ENCODE measurements at regions not wholly inside any gene's neighbourhood (a gene's known extent, or its start where the extent isn't known, plus 50 kb on each side); places are given as distances from the start of the nearest gene placed in this dataset.
"Not testable (repeated sequence)": the region's sequence is repeated elsewhere in the genome, so short reads cannot be mapped to it uniquely, and the experiment has no call there.

GRCh38 chr21:35529171-35529863 lies 480.2 kb upstream of the RUNX1 start:
- no peak for DNase-seq (ENCODE audit: low read depth in 2 of 2)

- DNase-seq (ENCODE audit: low read depth in 2 of 2) = no peak
Measured at GRCh38 chr21:35528116-35529042, 479.3 kb upstream of the RUNX1 start.

GRCh38 chr21:35527358-35527757 lies 478.3 kb upstream of the RUNX1 start:
- DNase-seq (ENCODE audit: low read depth in 2 of 2) = no peak

- no peak for DNase-seq (ENCODE audit: low read depth in 2 of 2)
Measured at GRCh38 chr21:35525443-35525842, 476.3 kb upstream of the RUNX1 start.

GRCh38 chr21:35521852-35522505 lies 472.9 kb upstream of the RUNX1 start:
- no peak for DNase-seq (ENCODE audit: low read depth in 2 of 2)

GRCh38 chr21:35521293-35521692 lies 472.2 kb upstream of the RUNX1 start:
- DNase-seq (ENCODE audit: low read depth in 2 of 2) = no peak

- no peak for DNase-seq (ENCODE audit: low read depth in 2 of 2)
Measured at GRCh38 chr21:35520856-35521255, 471.8 kb upstream of the RUNX1 start.

- no peak for DNase-seq (ENCODE audit: low read depth in 2 of 2)
Measured at GRCh38 chr21:35520302-35520701, 471.2 kb upstream of the RUNX1 start.

- no peak for DNase-seq (ENCODE audit: low read depth in 2 of 2)
Measured at GRCh38 chr21:35517865-35518264, 468.8 kb upstream of the RUNX1 start.

GRCh38 chr21:35516292-35516691 lies 467.2 kb upstream of the RUNX1 start:
- DNase-seq (ENCODE audit: low read depth in 2 of 2) = not testable (repeated sequence)

GRCh38 chr21:35512346-35512745 lies 463.2 kb upstream of the RUNX1 start:
- DNase-seq (ENCODE audit: low read depth in 2 of 2) = peak; percentile 55 to 71

GRCh38 chr21:35511696-35512162 lies 462.6 kb upstream of the RUNX1 start:
- DNase-seq (ENCODE audit: low read depth in 2 of 2) = no peak

- DNase-seq (ENCODE audit: low read depth in 2 of 2) = no peak
Measured at GRCh38 chr21:35510957-35511695, 462.0 kb upstream of the RUNX1 start.

- DNase-seq (ENCODE audit: low read depth in 2 of 2) = no peak
Measured at GRCh38 chr21:35510294-35510693, 461.2 kb upstream of the RUNX1 start.

- no peak for DNase-seq (ENCODE audit: low read depth in 2 of 2)
Measured at GRCh38 chr21:35509001-35509704, 460.1 kb upstream of the RUNX1 start.

- DNase-seq (ENCODE audit: low read depth in 2 of 2) = no peak
Measured at GRCh38 chr21:35508139-35508888, 459.2 kb upstream of the RUNX1 start.

- no peak for DNase-seq (ENCODE audit: low read depth in 2 of 2)
Measured at GRCh38 chr21:35507181-35507759, 458.2 kb upstream of the RUNX1 start.

- DNase-seq (ENCODE audit: low read depth in 2 of 2) = no peak
Measured at GRCh38 chr21:35506771-35507170, 457.7 kb upstream of the RUNX1 start.

- DNase-seq (ENCODE audit: low read depth in 2 of 2) = peak; percentile 75 to 82
Measured at GRCh38 chr21:35506352-35506751, 457.2 kb upstream of the RUNX1 start.

GRCh38 chr21:35504951-35505466 lies 455.9 kb upstream of the RUNX1 start:
- no peak for DNase-seq (ENCODE audit: low read depth in 2 of 2)
